Thoracic aorta (tissue), 2 donors: ENCODE measurements at regions not wholly inside any gene's neighbourhood (a gene's known extent, or its start where the extent isn't known, plus 50 kb on each side); places are given as distances from the start of the nearest gene placed in this dataset.

Experiments used
- ATAC-seq: fragments of 150-250 bp; one replicate; pipeline ENCODE4 v1.8.0; 2017; ENCODE audit warnings: low read depth; ENCODE audit not compliant: insufficient number of reproducible peaks, low FRiP score
- DNase-seq: peaks from one replicate; pipeline ENCODE4 v3.0.0-alpha.2; 2020; ENCODE audit warnings: low spot score
- H3K27ac ChIP-seq, 2 donors: fragments of 200-600 bp; sonication (generic); 1 replicate in 1 of 2; 2 replicates in 1 of 2; pipeline ENCODE4 v1.5.1; 2016; ENCODE audit warnings: mild to moderate bottlenecking in 2 of 2, moderate library complexity in 2 of 2
- H3K27me3 ChIP-seq: fragments of 200-600 bp; sonication (generic); replicated peaks from 2 replicates; pipeline ENCODE4 v1.6.0; 2016; ENCODE audit warnings: mild to moderate bottlenecking; ENCODE audit not compliant: insufficient read depth
- H3K36me3 ChIP-seq: fragments of 200-600 bp; sonication (generic); one replicate; pipeline ENCODE4 v1.5.1; 2016
- H3K4me1 ChIP-seq, 2 donors: fragments of 200-600 bp; sonication (generic); 1 replicate in 1 of 2; 2 replicates in 1 of 2; pipeline versions ENCODE4 v1.5.1 to v1.6.0; 2016; ENCODE audit warnings: low read depth in 2 of 2, mild to moderate bottlenecking in 1 of 2; ENCODE audit not compliant: control insufficient read depth in 1 of 2
- H3K4me3 ChIP-seq: fragments of 200-600 bp; sonication (generic); 2 replicates; pipeline ENCODE4 v1.5.1; 2016; ENCODE audit warnings: mild to moderate bottlenecking
- H3K9me3 ChIP-seq: fragments of 200-600 bp; sonication (generic); 2 replicates; pipeline ENCODE4 v1.5.1; 2016
- TF ChIP-seq, protein P1 (sequence below): fragments of 200-600 bp; sonication (generic); IDR thresholded peaks from one replicate; pipeline ENCODE4 v1.5.1; 2019; ENCODE audit warnings: antibody characterized with exemption

DNA sequence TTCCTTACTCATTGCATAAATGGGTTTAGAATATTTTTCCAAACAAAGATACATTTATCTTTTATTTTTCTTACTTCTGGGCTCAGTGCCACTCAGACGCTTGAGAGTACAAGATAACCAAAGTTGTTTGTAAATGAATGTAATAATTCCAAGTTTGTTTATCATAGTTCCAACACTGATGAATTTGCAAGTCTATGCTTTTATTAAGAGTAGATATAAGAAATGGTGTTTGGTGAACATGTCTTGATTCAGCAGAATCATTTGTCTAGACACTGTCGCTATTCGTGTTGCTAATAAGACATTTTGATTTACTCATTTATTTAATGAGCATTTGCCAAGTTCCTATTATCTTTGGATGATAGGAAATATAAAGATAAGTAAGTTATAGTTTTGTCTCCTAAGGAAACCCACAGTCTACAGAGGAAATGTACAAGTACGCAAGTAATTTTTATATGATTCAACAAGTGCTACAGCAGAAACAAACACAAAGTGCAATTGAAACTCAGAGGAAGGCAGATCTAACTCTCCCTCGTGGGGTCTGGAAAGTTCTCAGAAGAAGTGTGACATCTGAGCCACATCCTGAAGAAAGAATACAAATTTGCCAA, 132.8 kb upstream of the FSCB start:
- no peak for ATAC-seq

GRCh38 chr14:44634692-44635091, 127.6 kb upstream of the FSCB start:
- Histone ChIP-seq H3K4me1 (no peaks in the 10 kb centered on the region), H3K36me3 (no peaks in the 10 kb centered on the region), H3K4me3 (no peak overlapping the region), H3K9me3 (no peaks in the 10 kb centered on the region), H3K27me3 (no peaks in the 10 kb centered on the region), H3K27ac (no peak overlapping the region)
- DNase-seq (no peak), ATAC-seq (no peak)
- TF ChIP-seq, protein P1, sequence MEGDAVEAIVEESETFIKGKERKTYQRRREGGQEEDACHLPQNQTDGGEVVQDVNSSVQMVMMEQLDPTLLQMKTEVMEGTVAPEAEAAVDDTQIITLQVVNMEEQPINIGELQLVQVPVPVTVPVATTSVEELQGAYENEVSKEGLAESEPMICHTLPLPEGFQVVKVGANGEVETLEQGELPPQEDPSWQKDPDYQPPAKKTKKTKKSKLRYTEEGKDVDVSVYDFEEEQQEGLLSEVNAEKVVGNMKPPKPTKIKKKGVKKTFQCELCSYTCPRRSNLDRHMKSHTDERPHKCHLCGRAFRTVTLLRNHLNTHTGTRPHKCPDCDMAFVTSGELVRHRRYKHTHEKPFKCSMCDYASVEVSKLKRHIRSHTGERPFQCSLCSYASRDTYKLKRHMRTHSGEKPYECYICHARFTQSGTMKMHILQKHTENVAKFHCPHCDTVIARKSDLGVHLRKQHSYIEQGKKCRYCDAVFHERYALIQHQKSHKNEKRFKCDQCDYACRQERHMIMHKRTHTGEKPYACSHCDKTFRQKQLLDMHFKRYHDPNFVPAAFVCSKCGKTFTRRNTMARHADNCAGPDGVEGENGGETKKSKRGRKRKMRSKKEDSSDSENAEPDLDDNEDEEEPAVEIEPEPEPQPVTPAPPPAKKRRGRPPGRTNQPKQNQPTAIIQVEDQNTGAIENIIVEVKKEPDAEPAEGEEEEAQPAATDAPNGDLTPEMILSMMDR: no peak

More for the DNA sequence above, 132.8 kb upstream of the FSCB start:
- no peaks in the 10 kb centered on the region for H3K9me3 ChIP-seq
- no peaks in the 10 kb centered on the region for H3K36me3 ChIP-seq
- H3K4me3 ChIP-seq: no peak overlapping the region
- no peak for DNase-seq
- H3K27me3 ChIP-seq: no peaks in the 10 kb centered on the region
- H3K27ac ChIP-seq: no peak overlapping the region
- TF ChIP-seq, protein P1: no peak
- H3K4me1 ChIP-seq: no peaks in the 10 kb centered on the region

GRCh38 chr14:44626423-44626822, 119.3 kb upstream of the FSCB start:
- Histone ChIP-seq H3K27ac (no peak overlapping the region), H3K27me3 (no peaks in the 10 kb centered on the region), H3K36me3 (no peaks in the 10 kb centered on the region), H3K9me3 (no peaks in the 10 kb centered on the region), H3K4me1 (no peaks in the 10 kb centered on the region), H3K4me3 (no peak overlapping the region)
- TF ChIP-seq, protein P1: no peak
- ATAC-seq (no peak), DNase-seq (no peak)

DNA sequence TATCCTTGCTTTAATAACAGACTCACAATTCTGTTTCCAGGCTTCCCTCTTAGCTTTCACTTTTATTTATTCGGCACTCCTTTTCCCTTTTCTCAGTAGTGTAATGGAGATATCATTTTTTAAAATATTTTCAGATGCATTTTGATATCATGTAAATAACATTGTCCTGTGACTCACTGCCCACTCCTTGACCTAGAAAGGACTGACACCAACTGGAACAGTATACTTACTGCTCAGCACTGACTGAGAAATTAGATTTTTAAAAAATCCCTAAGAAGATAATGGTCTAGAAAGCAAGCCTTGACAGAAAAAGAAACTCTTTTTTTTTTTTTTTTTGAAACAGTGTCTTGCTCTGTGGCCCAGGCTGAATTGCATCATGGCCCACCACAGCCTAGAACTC, 118.0 kb upstream of the FSCB start:
- ATAC-seq (no peak), DNase-seq (no peak)
- TF ChIP-seq, protein P1: no peak
- no peaks in the 10 kb centered on the region for H3K4me1 ChIP-seq
- no peaks in the 10 kb centered on the region for H3K27me3 ChIP-seq
- no peak overlapping the region for H3K27ac ChIP-seq
- no peaks in the 10 kb centered on the region for H3K9me3 ChIP-seq
- no peak overlapping the region for H3K4me3 ChIP-seq
- no peaks in the 10 kb centered on the region for H3K36me3 ChIP-seq

GRCh38 chr14:44620121-44621019, 113.3 kb upstream of the FSCB start:
- H3K27ac ChIP-seq: no peak overlapping the region
- DNase-seq: no peak
- H3K36me3 ChIP-seq: no peaks in the 10 kb centered on the region
- no peaks in the 10 kb centered on the region for H3K4me1 ChIP-seq
- no peaks in the 10 kb centered on the region for H3K9me3 ChIP-seq
- no peak overlapping the region for H3K4me3 ChIP-seq
- no peaks in the 10 kb centered on the region for H3K27me3 ChIP-seq
- no peak for ATAC-seq
- TF ChIP-seq, protein P1: no peak
